Urothelium cell line (cell line): ENCODE measurements at regions not wholly inside any gene's neighbourhood (a gene's known extent, or its start where the extent isn't known, plus 50 kb on each side); places are given as distances from the start of the nearest gene placed in this dataset.
"Not testable (repeated sequence)": the region's sequence is repeated elsewhere in the genome, so short reads cannot be mapped to it uniquely, and the experiment has no call there.

Experiments used
- DNase-seq: peaks from one replicate; pipeline ENCODE4 v3.0.0; 2011; ENCODE audit warnings: low spot score, mixed read lengths
- FAIRE-seq: peaks from 2 replicates; lab custom pipeline; 2011; peaks lifted over from hg19 to GRCh38; lab: Jason Lieb, UNC

DNA sequence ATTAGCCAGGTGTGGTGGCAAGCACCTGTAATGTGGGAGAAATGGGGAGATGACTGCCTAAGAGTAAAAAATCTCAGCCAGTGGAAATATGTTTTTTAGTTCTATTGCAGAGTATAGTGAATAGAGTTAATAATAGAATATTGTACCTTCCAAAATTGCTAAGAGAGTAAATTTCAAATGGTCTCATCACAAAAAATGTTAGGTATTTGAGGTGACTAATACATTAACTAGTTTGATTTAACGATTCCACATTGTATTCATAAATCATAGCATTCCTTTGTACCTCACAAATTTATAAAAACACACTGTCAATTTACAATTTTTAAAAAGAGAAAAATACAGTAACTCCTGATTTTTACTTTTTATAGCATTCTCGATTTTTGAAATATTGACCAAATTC lies 681.5 kb upstream of the EPHA5 start:
- DNase-seq = no peak
- FAIRE-seq = no peak

DNA sequence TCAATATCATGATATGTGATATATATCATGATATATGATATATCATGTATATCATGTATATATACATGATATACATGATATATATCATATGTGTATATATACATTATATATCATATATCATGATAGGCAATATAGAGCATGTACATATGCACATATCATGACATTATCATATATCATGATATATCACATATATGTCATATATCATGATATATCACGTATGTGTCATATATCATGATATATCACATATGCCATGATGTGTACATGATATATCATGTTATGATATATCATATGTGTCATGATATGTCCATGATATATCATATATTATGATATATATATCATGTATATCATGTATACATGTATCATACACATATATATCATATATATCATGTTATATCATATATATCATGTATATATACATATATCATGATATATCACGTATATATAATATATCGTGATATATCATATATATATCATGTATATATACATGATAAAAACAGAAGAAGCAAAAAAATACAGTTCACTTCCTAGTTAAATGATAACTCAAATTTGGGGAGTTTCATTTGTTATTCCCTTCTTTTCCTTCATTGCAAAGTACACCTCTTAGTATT lies 670.1 kb upstream of the EPHA5 start:
- FAIRE-seq (no peak), DNase-seq (no peak)

DNA sequence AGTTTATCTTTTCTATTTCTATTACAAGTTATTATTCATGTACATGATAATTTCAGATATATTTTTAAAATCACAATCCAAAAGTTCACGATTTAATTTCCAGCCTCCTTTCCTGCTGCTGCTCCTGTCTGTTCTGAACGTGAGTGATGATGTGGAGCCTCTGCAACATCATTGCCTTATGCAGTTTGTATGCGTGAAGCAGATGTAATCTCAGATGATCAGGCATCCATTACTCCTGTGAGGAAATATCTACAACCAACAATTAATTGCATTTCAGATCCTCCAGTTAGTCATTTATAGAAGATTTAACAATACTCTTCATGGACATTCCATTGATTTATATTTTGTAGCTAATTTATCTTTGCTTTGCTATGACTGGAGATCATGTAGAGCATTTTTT lies 668.7 kb upstream of the EPHA5 start:
- FAIRE-seq = no peak
- no peak for DNase-seq

DNA sequence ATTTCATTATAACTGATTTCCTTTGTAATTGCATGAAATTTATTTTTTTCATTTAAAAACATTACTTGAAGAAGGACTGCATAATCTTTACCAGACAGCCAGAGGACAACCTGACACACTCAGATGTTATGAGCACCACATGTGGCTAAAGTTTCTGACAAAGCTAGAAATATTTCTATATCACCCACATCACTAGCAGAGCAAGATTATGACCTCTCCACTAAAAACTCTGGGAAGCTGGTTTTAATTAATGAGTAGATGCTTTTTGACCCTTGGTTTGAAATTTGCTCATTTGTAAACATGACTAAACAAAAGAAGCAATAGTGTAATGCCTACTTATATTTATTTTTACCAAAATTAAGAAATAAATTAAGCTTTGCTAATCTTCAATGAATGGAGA lies 661.5 kb upstream of the EPHA5 start:
- no peak for DNase-seq
- FAIRE-seq = no peak

DNA sequence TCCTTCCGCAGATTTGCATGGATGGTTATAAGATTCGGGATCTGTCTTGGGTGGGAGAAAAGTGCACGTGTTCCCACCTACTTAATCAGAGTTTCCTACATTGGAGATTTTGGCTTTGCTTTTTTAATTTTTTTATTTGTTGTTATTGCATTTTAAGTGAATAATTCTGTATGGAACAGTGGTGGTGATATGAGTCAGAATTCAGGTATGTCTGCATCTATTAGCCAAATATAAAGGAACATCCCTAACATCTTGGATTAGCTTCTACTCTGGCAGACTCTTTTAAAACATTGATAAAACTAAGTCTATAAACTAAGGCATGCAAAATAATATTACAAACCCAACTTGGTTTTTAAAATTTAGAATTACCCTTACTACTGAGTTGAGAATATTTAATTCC lies 659.8 kb upstream of the EPHA5 start:
- DNase-seq (no peak), FAIRE-seq (no peak)

DNA sequence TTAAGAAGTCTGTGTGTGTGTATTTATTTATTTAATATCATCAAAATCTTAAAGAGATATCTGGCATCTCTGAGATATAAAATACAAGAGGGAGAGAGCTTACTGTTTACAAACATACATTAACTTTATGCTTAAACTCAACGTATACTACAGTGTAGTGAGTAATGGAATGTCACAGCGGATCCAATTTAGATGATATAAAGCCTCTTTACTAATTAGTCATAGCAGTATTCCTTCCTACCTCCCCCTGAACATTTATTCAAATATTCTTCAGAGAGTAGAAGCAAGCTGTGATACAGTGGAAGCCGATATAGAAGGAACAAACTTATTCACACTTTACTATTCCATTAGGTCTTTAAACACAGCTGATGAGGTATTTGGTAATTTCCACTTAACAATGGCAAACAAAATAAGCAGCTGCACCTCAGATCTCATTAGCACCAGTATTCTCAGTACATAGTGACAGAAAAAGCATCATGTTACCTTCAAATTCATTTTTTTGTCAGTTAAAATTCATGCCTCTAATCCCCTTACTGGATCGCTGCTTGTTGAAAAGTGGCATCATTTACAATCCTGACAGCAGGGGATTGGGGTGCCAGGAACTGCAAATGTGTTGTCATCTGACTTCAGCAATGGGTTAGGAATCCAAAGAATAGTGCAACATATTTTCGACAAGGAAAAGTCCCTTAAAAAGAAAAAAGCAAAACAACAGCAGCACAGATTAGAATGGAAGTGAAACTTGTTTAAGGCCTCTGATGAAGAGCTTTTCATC lies 658.7 kb upstream of the EPHA5 start:
- FAIRE-seq (no peak), DNase-seq (no peak)

DNA sequence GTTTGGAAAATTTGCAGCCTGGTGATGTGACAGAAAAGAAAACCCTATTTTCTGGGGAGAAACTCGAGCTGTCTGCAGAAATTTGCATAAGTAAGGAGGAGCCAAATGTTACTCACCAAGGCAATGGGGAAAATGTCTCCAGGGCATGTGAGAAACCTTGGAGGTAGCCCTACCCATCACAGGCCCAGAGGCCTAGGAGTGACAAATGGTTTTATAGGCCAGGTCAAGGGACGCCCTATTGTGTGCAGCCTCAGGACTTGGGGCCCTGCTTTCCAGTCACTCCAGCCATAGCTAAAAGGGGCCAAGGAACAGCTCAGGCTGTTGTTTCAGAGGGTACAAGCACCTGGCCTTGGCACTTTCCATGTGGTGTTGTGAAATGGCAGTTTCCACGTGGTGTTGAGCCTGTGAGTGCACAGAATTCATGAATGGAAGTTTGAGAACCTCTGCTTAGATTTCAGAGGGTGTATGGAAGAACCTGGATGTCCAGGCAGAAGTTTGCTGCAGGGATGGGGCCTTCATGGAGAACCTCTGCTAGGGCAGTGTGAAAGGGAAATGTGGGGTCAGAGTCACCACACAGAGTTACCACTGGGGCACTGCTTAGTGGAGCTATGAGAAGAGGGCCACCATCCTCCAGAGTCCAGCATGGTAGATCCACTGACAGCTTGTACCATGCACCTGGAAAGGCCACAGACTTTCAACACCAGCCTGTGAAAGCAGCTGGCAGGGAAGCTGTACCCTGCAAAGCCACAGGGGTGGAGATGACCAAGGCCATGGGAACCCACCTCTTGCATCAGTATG lies 637.6 kb upstream of the EPHA5 start:
- DNase-seq = no peak
- FAIRE-seq = no peak

DNA sequence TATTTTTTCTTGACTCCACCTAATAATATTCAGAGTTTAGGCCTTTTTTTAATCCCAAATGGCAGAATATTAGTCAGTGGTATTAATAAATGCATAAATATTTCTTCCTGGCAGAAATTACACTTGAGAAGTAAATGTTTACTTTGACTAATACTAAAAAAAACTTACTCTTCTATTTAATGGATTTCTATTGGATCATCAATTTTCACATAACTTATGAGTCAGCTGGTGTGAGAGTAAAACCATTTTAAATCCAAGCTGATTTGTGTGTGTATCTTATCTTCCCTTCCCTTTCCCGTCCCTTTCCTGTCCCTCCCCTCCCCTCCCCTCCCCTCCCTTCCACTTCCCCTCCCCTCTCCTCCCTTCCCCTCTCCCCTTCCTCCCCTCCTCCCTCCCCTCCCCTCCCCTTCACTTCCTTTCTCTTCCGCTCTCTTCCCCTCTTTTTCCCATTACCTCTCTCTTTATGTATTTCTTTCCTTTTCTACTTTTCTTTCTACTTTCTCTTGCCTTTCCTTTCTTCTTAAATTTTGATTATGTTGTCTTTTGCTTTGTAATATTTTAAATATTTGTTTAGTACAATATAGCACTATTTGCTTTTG lies 630.1 kb upstream of the EPHA5 start:
- no peak for DNase-seq

DNA sequence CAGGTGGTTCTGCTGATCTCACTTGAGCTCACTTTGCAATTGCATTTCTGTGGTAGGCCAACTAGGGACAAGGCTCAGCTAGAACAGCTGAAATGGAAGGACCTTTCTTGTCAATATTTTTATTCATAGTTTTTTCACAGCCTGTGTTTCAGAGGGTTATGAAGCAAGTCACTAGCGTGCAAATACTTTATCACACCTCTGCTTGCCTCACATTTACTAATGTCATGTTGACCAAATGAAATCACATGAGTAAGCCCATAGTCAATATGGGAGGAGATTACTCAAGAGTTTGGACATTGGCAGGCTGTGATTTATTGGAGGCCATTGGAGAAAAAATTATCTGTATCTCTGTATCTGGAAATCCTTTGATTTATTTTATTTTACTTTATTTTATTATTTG lies 628.3 kb upstream of the EPHA5 start:
- no peak for FAIRE-seq

More for the DNA sequence above, 630.1 kb upstream of the EPHA5 start:
- no peak for FAIRE-seq

DNA sequence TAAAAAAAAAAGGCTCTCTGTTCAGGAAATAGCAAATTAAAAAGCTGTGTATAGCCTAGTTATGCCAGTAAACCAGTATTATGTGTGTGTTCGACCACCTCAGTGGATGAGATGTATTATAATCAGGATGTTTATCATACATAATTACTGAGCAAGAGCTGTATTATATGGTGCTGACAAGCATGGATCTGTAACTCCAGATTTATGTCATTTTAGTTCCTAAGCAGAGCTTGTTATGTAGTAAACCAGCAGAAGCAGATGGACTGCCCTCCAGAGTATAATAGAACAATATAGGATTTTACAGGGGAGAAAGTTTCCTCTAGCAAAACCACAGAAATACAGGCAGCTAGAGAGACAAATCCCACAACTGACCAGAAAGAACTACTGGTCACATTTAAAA lies 627.4 kb upstream of the EPHA5 start:
- FAIRE-seq (no peak), DNase-seq (no peak)

More for the DNA sequence above, 628.3 kb upstream of the EPHA5 start:
- DNase-seq = no peak

DNA sequence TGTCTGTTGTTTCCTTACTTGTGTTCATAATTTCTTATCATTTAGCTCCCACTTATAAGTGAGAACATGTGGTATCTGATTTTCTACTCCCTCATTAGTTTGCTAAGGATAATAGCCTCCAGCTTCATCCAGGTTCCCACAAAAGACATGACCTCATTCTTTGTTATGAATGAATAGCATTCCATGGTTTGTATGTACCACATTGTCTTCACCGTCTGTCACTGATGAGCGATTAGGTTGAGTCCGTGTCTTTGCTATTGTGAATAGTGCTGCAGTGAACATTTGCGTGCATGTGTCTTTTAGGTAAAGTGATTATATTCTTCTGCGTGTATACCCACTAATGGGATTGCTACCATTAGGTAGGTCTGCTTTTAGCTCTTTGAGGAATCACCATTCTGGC lies 624.3 kb upstream of the EPHA5 start:
- DNase-seq (no peak), FAIRE-seq (peak; percentile 88)

DNA sequence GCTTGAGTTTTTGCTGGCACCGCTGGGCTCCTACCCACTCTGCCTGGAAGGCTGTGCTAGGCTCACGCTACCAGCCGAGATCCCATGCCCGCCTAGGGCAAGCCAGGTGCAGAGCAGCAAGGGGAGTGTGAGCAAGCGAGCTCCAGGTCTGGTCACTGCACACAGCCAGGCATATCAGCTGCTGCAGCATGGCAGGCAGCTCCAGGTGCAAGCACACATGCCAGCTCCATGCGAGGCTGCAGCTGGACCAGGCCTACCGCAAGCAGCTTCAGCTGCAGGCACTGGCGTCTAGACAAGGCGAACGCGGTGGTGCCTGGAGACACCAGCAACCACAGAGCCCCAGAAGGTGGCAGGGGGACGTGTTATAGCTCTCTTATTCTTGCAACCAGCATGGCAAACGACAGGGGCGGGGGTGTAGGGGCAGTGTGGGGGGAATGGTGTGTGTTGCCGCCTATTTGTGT lies 614.7 kb upstream of the EPHA5 start:
- DNase-seq (no peak), FAIRE-seq (no peak)

DNA sequence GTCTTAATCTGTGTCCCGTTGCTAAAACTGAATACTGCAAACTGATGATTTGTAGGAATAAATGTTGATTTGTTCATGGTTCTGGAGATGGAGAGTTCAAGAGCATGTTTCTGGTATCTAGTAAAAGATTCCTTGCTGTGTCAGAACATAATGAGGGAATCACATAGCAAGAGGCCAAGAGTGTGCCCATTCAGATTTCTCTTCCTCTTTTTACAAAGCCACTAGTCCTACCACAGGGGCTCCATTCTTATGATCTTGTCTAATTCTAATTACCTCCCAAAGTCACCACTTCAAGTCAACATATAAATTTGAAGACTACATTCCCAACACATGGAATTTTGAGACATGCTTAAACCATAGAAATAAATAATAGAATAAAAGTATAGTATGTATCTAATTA lies 608.8 kb upstream of the EPHA5 start:
- FAIRE-seq (no peak), DNase-seq (no peak)

DNA sequence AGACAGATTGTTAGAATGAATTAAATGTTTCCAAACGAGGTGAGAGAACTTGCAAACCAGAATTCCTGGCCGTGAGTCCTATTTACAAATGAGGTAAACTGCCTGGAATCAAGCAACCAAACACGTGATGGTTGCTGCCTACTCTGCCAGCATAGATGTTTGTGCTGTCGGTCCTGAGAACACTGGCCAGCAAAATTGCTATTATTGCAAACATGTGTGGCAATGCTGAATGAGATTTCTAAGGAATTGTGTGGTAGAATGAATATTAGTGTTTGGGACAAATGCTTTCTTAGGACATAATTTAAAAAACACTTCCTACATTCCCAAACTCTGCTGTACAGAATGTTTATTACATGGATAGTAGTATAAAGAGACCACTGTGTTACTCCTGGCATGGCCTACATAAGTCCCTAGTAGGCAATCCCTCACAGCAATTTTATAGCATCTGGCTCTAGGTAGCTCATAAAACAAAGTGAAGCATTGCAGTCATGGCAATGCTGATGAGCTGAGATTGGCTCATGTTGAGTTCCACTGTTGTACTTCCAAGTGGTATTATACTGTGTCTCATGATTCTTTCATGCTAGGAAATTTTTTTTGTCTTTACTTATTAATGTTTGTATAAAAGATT lies 605.2 kb upstream of the EPHA5 start:
- FAIRE-seq (no peak), DNase-seq (no peak)

DNA sequence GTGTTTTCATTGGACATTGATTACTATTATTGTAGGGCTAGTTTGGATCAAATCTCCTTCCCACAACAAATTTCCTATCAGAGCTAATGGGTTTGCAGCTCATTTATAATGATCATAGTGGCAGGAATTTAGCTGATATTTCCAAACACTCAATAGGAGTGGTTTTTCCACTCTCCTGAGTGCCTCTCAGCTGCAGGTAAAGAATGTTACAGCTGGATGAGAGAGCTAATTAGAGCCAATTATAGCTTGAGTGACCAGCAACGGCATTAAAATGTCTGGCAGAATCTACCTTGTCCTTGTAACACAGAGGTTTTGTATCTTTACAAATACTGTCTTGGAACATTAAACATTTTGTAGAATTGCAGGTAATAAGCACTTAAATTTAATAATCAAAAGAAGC lies 602.8 kb upstream of the EPHA5 start:
- FAIRE-seq = no peak

DNA sequence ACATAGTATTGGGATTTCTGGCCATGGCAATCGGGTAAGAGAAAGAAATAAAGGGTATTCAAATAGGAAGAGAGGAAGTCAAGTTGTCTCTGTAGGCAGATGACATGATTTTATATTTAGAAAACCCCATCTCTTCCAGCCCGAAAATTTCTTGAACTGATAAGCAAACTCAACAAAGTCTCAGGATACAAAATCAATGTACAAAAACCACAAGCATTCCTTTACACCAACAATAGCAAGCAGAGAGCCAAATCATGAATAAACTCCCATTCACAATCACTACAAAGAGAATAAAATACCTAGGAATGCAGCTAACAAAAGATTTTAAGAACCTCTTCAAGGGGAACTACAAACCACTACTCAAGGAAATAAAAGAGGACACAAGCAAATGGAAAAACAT lies 600.1 kb upstream of the EPHA5 start:
- not testable (repeated sequence) for FAIRE-seq, DNase-seq

More for the DNA sequence above, 602.8 kb upstream of the EPHA5 start:
- DNase-seq = no peak

DNA sequence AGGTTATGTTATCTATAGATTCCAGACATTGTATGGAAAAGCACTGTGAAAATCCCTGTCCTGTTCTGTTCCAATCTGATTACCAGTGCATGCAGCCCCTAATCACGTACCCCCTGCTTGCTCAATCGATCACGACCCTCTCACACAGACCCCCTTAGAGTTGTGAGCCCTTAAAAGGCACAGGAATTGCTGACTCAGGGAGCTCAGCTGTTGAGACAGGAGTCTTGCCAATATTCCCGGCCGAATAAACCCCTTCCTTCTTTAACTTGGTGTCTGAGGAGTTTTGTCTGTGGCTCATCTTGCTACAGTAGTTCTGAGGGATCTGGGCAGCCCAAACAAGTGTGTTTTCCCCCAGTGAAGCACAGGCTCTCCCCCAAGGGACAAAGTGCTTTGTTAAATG lies 596.3 kb upstream of the EPHA5 start:
- FAIRE-seq = not testable (repeated sequence)

DNA sequence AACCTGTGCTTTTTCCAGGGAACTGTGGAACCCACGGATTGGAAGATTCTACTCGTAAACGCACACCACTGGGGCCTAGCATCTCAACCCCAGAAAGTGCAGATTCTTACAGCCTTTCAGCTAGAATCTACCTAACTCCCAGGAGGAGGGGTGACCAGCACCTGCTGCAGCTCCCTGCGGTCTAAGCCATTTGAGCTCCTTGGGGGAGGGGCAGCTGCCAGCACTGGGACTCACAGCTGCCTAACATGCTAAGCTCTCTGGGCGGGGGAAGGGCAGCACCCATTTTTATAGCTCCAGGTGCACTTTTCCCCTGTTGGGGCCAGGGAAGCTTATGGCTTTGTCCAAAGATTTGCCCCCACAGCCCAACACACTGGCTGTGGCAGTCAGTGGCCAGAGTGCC lies 595.7 kb upstream of the EPHA5 start:
- no peak for DNase-seq
- FAIRE-seq = no peak

More for the DNA sequence above, 596.3 kb upstream of the EPHA5 start:
- not testable (repeated sequence) for DNase-seq

DNA sequence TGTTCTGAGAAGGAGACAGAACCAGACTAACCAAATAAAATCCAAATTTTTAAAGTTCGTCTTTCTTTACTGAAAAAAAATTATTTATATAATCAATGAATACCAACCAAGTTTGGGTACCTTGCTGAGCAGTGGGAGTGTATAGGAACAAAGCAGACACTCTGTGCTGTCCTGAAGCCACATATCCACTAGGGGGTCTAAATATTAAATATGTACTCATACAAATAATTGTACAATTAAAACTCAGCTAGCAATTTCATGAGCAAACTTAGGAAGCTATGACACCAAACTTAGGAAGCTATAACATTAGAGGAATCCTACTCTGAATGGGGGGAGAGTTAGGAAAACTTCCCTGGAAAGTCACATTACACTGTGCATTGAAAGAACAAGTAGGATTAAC lies 582.0 kb upstream of the EPHA5 start:
- FAIRE-seq = no peak

DNA sequence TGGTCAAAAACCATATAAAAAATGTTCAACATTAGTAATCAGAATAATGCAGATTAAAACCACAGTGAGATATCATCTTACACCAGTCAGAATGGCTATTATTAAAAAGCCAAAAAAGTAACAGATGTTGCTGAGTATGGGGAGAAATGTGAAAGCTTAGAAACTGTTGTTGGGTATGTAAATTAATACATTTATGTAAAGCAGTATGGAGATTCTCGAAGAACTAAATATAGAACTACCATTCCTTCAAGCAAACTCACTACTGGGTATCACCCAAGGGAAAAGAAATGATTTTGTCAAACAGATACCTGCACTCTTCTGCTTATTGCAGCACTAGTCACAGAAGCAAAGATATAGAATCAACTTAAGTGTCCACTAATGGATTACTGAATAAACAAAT lies 576.4 kb upstream of the EPHA5 start:
- FAIRE-seq = no peak
- no peak for DNase-seq

More for the DNA sequence above, 582.0 kb upstream of the EPHA5 start:
- no peak for DNase-seq

DNA sequence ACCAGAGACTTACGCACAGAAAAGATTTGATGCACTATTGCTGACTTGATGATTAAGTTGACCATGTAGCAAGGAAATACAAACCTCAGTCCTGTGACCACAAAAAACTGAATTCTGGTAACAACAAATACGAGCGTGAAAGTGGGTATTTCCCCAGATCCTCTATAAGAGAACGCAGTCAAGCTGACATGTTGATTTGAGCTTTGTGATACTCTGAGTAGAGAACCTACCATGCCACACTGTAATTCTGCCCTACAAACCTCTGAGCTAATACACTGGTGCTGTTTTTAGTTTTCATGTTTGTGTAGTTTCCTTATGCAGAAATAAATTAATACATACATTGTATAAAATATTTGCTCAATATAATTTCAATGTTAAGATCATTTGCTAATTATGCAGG lies 565.6 kb upstream of the EPHA5 start:
- DNase-seq = no peak
- FAIRE-seq = no peak
